ENCODE measurements at regions not wholly inside any gene's neighbourhood (a gene's known extent, or its start where the extent isn't known, plus 50 kb on each side); places are given as distances from the start of the nearest gene placed in this dataset.
"Not testable (repeated sequence)": the region's sequence is repeated elsewhere in the genome, so short reads cannot be mapped to it uniquely, and the experiment has no call there.

GRCh38 chr6:71360556-71361335 lies 72.1 kb downstream of the OGFRL1 start:
- H3K9me3 Mint-ChIP-seq; CTCF ChIA-PET; intact Hi-C loops (cut with micrococcal nuclease); H3K36me3 Mint-ChIP-seq (ENCODE audit: low read depth); H3K27ac Mint-ChIP-seq; H3K4me1 Mint-ChIP-seq (ENCODE audit: low read depth); DNase-seq; H3K4me3 Mint-ChIP-seq: not testable (repeated sequence)
- H3K27me3 Mint-ChIP-seq (ENCODE audit: low read depth), result peaks cover 10% of the 10 kb centered on the region

- no peaks in the 10 kb centered on the region for H3K36me3 Mint-ChIP-seq (ENCODE audit: low read depth)
- peaks cover 4% of the 10 kb centered on the region for H3K4me1 Mint-ChIP-seq (ENCODE audit: low read depth)
- H3K4me3 Mint-ChIP-seq, result no peak overlapping the region
- CTCF ChIA-PET, result no interaction called here
- peaks cover 10% of the 10 kb centered on the region for H3K27me3 Mint-ChIP-seq (ENCODE audit: low read depth)
- intact Hi-C loops (cut with micrococcal nuclease), result no loop called here
- no peaks in the 10 kb centered on the region for H3K9me3 Mint-ChIP-seq
- no peak overlapping the region for H3K27ac Mint-ChIP-seq
- DNase-seq, result no peak
Observed at GRCh38 chr6:71364889-71365542, 76.4 kb downstream of the OGFRL1 start.

GRCh38 chr6:71367756-71368155 lies 79.1 kb downstream of the OGFRL1 start:
- Mint-ChIP-seq H3K9me3 (no peaks in the 10 kb centered on the region), H3K4me1 (ENCODE audit: low read depth) (peaks cover 4% of the 10 kb centered on the region), H3K27me3 (ENCODE audit: low read depth) (peaks cover 11% of the 10 kb centered on the region), H3K36me3 (ENCODE audit: low read depth) (no peaks in the 10 kb centered on the region), H3K4me3 (no peak overlapping the region), H3K27ac (peak overlapping the region; percentile 67)
- intact Hi-C loops (cut with micrococcal nuclease), result no loop called here
- no peak for DNase-seq
- CTCF ChIA-PET, result interaction anchor here (0.6 kb wide), 1 partner anchor 657 kb away, joined by 3 read pairs; no protein-coding TSS in a partner anchor

- H3K27me3 Mint-ChIP-seq (ENCODE audit: low read depth), result peaks cover 10% of the 10 kb centered on the region
- H3K4me1 Mint-ChIP-seq (ENCODE audit: low read depth), result peaks cover 4% of the 10 kb centered on the region
- H3K27ac Mint-ChIP-seq, result no peak overlapping the region
- no peak for DNase-seq
- intact Hi-C loops (cut with micrococcal nuclease), result no loop called here
- no peak overlapping the region for H3K4me3 Mint-ChIP-seq
- no peaks in the 10 kb centered on the region for H3K9me3 Mint-ChIP-seq
- CTCF ChIA-PET, result interaction anchor here (0.6 kb wide), 1 partner anchor 47 kb away, joined by 3 read pairs; no protein-coding TSS in a partner anchor
- H3K36me3 Mint-ChIP-seq (ENCODE audit: low read depth), result no peaks in the 10 kb centered on the region
Observed at GRCh38 chr6:71368284-71368683, 79.7 kb downstream of the OGFRL1 start.

DNA sequence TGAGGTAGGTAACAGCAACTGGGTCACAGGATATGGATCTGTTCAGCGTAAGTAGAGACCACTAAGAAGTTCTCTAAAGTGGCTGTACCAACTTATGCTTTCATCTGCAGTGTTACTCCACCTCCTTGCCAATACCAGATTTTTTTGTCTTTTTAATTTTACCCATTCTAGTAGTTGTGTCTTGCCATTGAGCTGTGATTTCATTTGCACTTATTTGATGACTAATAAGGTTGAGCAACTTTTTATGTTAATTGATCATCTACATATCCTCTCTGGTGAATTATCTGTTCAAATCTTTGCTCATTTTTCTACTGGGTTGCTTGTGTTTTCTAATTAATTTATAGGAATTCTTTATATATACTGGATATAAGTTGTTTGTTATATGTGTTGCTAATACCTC lies 82.9 kb downstream of the OGFRL1 start:
- no peak for DNase-seq
- H3K36me3 Mint-ChIP-seq (ENCODE audit: low read depth), result no peaks in the 10 kb centered on the region
- peaks cover 11% of the 10 kb centered on the region for H3K27me3 Mint-ChIP-seq (ENCODE audit: low read depth)
- H3K4me3 Mint-ChIP-seq, result no peak overlapping the region
- CTCF ChIA-PET, result interaction anchor here (0.6 kb wide), 2 partner anchors 11 to 1337 kb away, joined by 4 to 5 read pairs; no protein-coding TSS in a partner anchor
- H3K9me3 Mint-ChIP-seq, result no peaks in the 10 kb centered on the region
- intact Hi-C loops (cut with micrococcal nuclease), result no loop called here
- peaks cover 1% of the 10 kb centered on the region for H3K4me1 Mint-ChIP-seq (ENCODE audit: low read depth)
- H3K27ac Mint-ChIP-seq, result no peak overlapping the region

DNA sequence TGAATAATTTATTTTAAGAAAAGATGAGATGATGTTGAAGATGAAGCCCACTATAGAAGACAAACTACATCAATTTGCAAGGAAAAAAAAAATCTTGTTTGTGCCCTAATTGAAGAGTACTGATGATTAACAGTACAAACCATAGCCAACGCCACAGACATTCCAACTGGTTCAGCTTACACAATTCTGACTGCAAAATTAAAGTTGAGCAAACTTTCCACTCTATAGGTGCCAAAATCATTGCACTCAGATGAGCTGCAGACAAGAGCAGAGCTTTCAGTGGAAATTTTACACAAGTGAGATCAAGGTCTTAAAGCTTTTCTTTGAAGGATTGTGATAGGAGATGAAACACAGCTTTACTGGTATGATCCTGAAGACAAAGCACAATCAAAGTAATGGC lies 85.3 kb downstream of the OGFRL1 start:
- H3K4me1 Mint-ChIP-seq (ENCODE audit: low read depth), result no peaks in the 10 kb centered on the region
- H3K27me3 Mint-ChIP-seq (ENCODE audit: low read depth), result peaks cover 10% of the 10 kb centered on the region
- H3K36me3 Mint-ChIP-seq (ENCODE audit: low read depth), result no peaks in the 10 kb centered on the region
- H3K9me3 Mint-ChIP-seq, result no peaks in the 10 kb centered on the region
- CTCF ChIA-PET, result no interaction called here
- intact Hi-C loops (cut with micrococcal nuclease), result loop anchor here (1.0 kb wide), 1 partner anchor 12 kb away; no protein-coding TSS in a partner anchor
- H3K4me3 Mint-ChIP-seq, result no peak overlapping the region
- H3K27ac Mint-ChIP-seq, result no peak overlapping the region
- DNase-seq, result no peak

DNA sequence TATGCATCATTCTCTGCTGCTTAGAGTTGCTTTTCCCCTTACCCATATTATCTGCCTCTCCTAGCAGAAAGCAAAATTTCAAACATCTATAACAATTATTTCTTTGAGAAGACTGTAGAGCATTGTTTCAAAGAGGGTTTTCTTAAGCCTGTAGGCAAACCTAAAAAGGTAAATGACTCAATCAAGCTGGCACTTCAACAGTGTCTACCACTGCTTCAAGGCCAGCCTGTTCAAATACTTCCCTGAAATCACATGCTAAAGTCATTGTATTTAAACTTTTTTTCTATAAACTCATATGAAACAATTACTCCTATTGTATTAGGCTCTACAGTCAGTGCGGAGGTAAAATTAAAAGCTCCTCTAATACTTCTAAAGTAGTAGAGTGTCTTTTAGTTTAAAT lies 87.1 kb downstream of the OGFRL1 start:
- no peak for DNase-seq
- H3K36me3 Mint-ChIP-seq (ENCODE audit: low read depth), result no peaks in the 10 kb centered on the region
- H3K27me3 Mint-ChIP-seq (ENCODE audit: low read depth), result peaks cover 10% of the 10 kb centered on the region
- H3K27ac Mint-ChIP-seq, result no peak overlapping the region
- intact Hi-C loops (cut with micrococcal nuclease), result no loop called here
- no peaks in the 10 kb centered on the region for H3K9me3 Mint-ChIP-seq
- no peaks in the 10 kb centered on the region for H3K4me1 Mint-ChIP-seq (ENCODE audit: low read depth)
- no peak overlapping the region for H3K4me3 Mint-ChIP-seq
- CTCF ChIA-PET, result no interaction called here

- Mint-ChIP-seq H3K9me3 (no peaks in the 10 kb centered on the region), H3K36me3 (ENCODE audit: low read depth) (no peaks in the 10 kb centered on the region), H3K4me3 (no peak overlapping the region), H3K27me3 (ENCODE audit: low read depth) (peaks cover 10% of the 10 kb centered on the region), H3K4me1 (ENCODE audit: low read depth) (no peaks in the 10 kb centered on the region), H3K27ac (no peak overlapping the region)
- CTCF ChIA-PET, result no interaction called here
- intact Hi-C loops (cut with micrococcal nuclease), result no loop called here
- no peak for DNase-seq
Observed at GRCh38 chr6:71376830-71377229, 88.2 kb downstream of the OGFRL1 start.

- Mint-ChIP-seq H3K27me3 (ENCODE audit: low read depth) (peaks cover 10% of the 10 kb centered on the region), H3K4me3 (no peak overlapping the region), H3K9me3 (no peaks in the 10 kb centered on the region), H3K27ac (no peak overlapping the region), H3K36me3 (ENCODE audit: low read depth) (no peaks in the 10 kb centered on the region), H3K4me1 (ENCODE audit: low read depth) (no peaks in the 10 kb centered on the region)
- DNase-seq, result no peak
- intact Hi-C loops (cut with micrococcal nuclease), result no loop called here
- CTCF ChIA-PET, result interaction anchor here (0.7 kb wide), 1 partner anchor 128 kb away, joined by 3 read pairs; no protein-coding TSS in a partner anchor
Observed at GRCh38 chr6:71383476-71383875, 94.9 kb downstream of the OGFRL1 start.

DNA sequence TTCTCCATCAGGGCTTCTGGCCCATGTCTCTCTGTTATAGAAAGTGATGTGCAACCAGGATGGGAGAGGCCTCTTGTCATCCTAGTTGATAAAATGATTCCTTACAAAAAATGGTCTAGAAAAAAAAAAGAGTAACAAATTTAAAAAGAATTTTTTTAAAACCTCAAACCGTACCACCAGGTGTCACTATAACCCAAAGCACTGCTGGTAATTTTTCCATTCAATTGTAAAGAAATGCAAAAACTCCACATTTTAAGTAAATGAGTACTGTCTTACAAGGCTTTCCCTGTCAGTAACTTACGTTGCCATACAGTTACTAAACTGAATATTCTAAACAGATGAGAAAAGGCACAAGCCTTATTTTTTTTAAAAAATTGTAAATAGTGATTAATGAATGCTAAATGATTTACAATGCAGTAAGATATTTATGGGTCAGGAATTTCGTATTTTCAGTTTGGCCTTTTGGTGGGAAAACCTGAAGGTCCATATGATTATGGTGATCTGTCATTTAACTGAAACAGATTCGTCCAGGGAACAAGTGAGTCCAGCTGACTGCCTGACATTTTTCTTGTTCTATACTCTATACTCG lies 95.4 kb downstream of the OGFRL1 start:
- intact Hi-C loops (cut with micrococcal nuclease), result loop anchor here (1.0 kb wide), 2 partner anchors 126 to 701 kb away; no protein-coding TSS in a partner anchor
- DNase-seq, result peak; percentile 21
- H3K27ac Mint-ChIP-seq, result no peak overlapping the region
- H3K27me3 Mint-ChIP-seq (ENCODE audit: low read depth), result peaks cover 10% of the 10 kb centered on the region
- CTCF ChIA-PET, result interaction anchor here (0.9 kb wide), 1 partner anchor 239 kb away, joined by 3 read pairs; no protein-coding TSS in a partner anchor
- H3K36me3 Mint-ChIP-seq (ENCODE audit: low read depth), result no peaks in the 10 kb centered on the region
- H3K4me3 Mint-ChIP-seq, result no peak overlapping the region
- no peaks in the 10 kb centered on the region for H3K9me3 Mint-ChIP-seq
- no peaks in the 10 kb centered on the region for H3K4me1 Mint-ChIP-seq (ENCODE audit: low read depth)

DNA sequence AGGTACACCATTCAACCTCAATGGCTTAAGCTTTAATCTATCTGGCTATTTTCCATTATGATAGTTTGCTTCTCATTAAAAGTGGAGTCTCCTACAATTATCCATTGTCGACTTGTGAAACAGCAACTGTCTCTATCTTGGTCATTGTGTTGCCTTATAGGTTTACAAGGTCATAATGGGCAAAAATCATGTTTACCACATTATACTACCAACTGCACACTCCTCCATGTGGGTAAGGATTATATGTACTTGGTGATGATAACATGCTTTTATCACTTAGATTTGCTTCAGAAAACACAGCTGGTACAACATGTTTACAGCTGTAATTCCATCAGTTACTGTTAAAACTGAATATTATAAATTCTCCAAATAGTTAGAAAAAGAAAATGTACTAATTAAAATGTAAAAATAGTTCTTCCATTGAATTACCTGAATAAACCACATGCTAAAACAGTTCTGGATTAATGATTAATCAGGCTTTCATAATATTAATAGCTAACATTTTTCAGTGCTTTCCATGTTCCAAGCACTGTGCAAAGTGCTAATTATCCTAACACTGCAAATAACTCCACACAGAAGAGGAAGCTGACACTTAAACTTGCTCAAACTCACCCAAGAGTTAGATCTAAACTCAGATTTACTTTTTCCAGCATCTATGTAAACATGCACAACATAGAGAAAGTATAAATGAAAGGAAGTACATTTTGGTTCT lies 96.7 kb downstream of the OGFRL1 start:
- CTCF ChIA-PET, result interaction anchor here (0.7 to 1.2 kb wide), 3 partner anchors 150 to 699 kb away, joined by 3 read pairs; no protein-coding TSS in a partner anchor
- Mint-ChIP-seq H3K27ac (no peak overlapping the region), H3K36me3 (ENCODE audit: low read depth) (no peaks in the 10 kb centered on the region), H3K27me3 (ENCODE audit: low read depth) (peaks cover 17% of the 10 kb centered on the region), H3K9me3 (no peaks in the 10 kb centered on the region), H3K4me3 (no peak overlapping the region), H3K4me1 (ENCODE audit: low read depth) (no peaks in the 10 kb centered on the region)
- DNase-seq, result no peak
- intact Hi-C loops (cut with micrococcal nuclease), result no loop called here

DNA sequence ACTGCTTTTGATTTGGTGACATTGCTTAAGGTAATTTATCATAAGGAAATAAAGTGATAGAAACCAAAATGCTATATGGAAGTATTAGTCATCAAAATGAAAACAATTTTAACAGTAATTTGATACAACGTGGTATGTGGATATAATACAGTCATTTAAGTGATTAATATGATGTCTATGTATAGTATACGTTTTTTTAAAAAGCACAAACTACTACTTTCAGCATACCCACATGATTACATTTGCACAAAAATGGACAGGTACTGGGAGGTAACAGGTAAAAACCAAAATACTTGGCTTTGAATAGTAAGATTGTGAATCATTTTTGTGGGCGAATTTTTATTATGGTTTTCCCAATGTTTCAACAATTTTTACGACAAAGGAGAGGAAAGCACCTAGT lies 97.6 kb downstream of the OGFRL1 start:
- no peak for DNase-seq
- Mint-ChIP-seq H3K36me3 (ENCODE audit: low read depth) (no peaks in the 10 kb centered on the region), H3K4me1 (ENCODE audit: low read depth) (no peaks in the 10 kb centered on the region), H3K9me3 (no peaks in the 10 kb centered on the region), H3K4me3 (no peak overlapping the region), H3K27ac (no peak overlapping the region), H3K27me3 (ENCODE audit: low read depth) (peaks cover 14% of the 10 kb centered on the region)
- CTCF ChIA-PET, result no interaction called here
- intact Hi-C loops (cut with micrococcal nuclease), result no loop called here

Measured in activated naive CD4-positive, alpha-beta T cell treated with anti-CD3 and anti-CD28 coated beads for 36 hours (primary cell).